OCI-M1 (cell line): ENCODE measurements at regions not wholly inside any gene's neighbourhood (a gene's known extent, or its start where the extent isn't known, plus 50 kb on each side); places are given as distances from the start of the nearest gene placed in this dataset.
"Not testable (repeated sequence)": the region's sequence is repeated elsewhere in the genome, so short reads cannot be mapped to it uniquely, and the experiment has no call there.

Experiments
- DNase-seq: peaks from one replicate; lab custom pipeline; 2025; lab: John Stamatoyannopoulos, UW

DNA sequence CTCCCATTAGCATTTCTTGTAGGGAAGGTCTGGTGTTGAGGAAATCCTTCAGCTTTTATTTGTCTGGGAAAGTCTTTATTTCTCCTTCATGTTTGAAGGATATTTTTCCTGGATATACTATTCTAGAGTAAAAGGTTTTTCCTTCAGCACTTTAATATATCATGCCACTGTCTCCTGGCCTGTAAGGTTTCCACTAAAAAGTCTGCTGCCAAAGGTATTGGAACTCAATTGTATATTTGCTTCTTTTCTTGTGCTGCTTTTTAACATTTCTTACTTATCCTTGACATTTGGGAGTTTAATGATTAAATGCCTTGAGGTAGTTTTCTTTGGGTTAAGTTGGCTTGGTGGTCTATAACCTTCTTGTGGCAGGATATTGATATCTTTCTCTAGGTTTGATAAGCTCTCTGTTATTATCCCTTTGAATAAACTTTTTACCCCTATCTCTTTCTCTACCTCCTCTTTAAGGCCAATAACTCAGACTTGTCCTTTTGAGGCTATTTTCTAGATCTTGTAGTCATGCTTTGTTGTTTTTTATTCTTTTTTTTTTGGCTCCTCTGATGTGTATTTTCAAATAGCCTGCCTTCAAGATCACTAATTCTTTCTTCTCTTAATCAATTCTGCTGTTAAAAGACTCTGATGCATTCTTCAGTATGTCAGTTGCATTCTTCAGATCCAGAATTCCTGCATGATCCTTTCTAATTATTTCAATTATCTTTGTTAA, 225.0 kb upstream of the ZNF217 start:
- DNase-seq, result no peak

GRCh38 chr20:53817513-53817912, 223.9 kb upstream of the ZNF217 start:
- DNase-seq, result not testable (repeated sequence)

DNA sequence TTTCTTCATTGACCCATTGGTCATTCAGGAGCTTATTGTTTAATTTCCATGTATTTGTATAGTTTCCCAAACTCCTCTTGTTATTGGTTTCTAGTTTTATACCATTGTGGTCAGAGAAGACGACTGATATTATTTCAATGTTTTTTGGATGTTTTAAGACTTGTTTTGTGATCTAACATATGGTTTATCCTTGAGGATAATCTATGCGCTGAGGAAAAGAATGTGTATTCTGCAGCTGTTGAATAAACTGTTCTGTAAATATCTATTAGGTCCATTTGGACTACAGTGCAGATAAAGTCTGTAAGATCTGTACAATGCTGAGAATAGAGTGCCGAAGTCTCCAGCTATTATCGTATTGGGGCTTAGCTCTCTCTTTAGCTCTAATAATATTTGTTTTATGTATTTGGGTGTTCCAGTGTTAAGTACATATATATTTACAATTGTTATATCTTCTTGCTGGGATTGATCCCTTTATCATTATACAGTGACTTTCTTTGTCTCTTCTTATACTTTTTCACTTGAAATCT, 223.3 kb upstream of the ZNF217 start:
- DNase-seq, result no peak

- no peak for DNase-seq
Measured at GRCh38 chr20:53815509-53815908, 221.9 kb upstream of the ZNF217 start.

DNA sequence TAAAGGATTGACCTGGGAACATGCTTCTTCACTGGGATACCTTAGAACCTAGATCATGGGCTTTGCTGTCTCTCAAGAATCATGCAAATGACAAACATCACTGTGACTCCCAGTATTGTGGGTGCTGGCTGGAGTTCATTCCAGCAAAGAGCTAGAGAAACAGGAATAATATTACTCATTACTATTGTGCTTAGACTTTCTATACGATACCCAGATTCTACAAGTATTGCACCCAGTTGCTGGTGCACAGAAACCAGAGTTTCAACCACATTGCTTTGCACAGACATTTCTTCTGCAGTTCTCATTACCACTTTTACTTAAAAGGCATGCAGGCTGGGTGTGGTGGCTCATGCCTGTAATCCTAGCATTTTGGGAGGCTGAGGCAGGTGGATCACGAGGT, 220.4 kb upstream of the ZNF217 start:
- DNase-seq, result no peak

GRCh38 chr20:53813636-53814035, 220.0 kb upstream of the ZNF217 start:
- no peak for DNase-seq

- no peak for DNase-seq
Measured at GRCh38 chr20:53811577-53811976, 217.9 kb upstream of the ZNF217 start.

GRCh38 chr20:53810661-53811355, 217.2 kb upstream of the ZNF217 start:
- no peak for DNase-seq

GRCh38 chr20:53809728-53810365, 216.2 kb upstream of the ZNF217 start:
- DNase-seq, result no peak

DNA sequence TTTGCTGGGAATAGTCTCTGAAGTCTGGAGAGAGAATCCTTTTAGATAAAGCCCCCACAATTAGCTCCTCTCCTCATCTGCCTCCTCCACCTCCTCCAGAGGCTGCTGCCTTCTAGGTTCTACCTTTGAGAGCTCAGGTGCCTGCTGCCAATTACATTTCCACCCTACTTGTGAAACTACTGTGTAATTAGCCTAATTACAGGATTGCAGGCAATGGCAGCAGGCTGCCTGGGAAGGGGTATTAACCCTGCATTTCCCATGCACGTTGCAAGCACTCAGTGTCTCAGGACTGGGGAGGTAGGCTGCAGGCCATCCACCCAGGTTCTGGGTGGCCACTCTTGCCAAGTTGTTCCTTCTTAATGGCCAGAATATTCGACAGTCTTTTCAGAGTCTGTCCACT, 215.6 kb upstream of the ZNF217 start:
- no peak for DNase-seq

- DNase-seq, result no peak
Measured at GRCh38 chr20:53808733-53809132, 215.1 kb upstream of the ZNF217 start.

DNA sequence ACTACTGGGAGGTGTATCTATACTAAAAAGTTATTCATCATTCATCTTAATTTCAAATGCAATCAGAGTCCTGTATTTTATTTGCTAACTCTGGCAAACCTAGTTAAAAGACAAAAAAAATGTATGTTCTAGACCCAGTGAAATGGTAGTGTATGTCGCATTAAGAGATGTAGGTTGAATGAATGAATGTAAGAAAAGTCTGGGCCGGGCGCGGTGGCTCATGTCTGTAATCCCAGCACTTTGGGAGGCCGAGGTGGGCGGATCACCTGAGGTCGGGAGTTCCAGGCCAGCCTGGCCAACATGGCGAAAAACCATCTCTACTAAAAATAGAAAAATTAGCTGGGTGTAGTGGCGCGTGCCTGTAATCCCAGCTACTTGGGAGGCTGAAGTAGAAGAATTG, 214.7 kb upstream of the ZNF217 start:
- not testable (repeated sequence) for DNase-seq

- no peak for DNase-seq
Measured at GRCh38 chr20:53806683-53807401, 213.2 kb upstream of the ZNF217 start.

- DNase-seq, result no peak
Measured at GRCh38 chr20:53805895-53806384, 212.3 kb upstream of the ZNF217 start.

DNA sequence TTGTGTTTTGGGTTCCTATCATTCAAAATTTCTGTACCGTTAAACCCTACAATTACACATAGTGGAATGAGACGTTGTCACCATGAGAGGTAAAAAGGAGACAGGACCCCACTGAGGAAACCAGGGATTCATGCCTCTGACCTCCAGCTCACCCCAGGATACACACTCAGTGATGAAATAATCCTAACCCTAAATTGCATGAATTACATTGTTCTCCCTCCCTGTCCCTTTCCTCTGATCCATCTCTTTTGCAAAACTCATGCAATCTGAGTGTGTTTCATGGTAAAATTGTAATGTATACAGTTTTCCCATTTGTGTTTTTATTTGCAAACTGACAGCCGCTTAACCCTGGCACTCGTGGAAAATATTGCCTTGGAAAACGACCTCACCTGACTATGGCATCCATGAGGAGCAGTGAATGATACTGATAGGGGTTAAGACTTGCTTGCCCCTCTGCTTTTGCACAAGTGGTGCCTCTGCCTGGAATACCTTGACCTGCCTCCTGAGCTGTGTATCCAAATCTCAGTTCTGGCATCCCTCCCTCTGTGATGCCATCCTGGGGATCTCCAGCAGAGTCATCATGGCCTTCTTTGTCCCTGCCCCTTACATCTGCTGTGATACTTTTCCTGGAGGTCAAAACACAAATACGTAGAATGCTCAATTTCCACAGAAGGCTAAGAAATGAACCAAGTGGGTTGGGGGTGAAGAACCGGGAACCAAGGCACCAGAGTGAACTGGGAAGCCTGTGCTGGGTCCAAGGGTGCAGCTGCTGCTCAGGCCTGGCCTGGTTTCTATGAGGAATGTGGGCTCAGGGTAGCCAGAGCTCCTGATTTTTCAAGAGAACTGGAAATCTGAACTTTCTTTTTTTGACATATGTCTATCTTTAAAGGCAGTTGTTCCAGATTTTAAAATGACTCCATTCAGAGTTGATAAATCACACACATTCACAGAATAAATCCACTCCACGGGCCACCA, 211.6 kb upstream of the ZNF217 start:
- DNase-seq, result no peak

DNA sequence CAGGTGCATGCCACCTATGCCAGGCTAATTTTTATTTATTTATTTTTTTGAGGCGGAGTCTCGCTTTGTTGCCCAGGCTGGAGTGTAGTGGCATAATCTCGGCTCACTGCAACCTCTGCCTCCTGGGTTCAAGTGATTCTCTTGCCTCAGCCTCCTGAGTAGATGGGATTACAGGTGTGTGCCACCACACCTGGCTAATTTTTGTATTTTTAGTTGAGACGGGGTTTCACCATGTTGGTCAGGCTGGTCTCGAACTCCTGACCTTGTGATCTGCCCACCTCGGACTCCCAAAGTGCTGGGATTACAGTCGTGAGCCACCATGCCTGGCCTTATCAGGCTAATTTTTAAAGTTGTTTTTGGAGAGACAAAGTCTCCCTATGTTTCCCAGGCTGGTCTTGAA, 210.7 kb upstream of the ZNF217 start:
- not testable (repeated sequence) for DNase-seq

GRCh38 chr20:53803492-53804155, 210.0 kb upstream of the ZNF217 start:
- no peak for DNase-seq

- no peak for DNase-seq
Measured at GRCh38 chr20:53801609-53802370, 208.2 kb upstream of the ZNF217 start.

- peak; percentile 12 for DNase-seq
Measured at GRCh38 chr20:53800883-53801604, 207.4 kb upstream of the ZNF217 start.
